Type B pancreatic cell (in vitro differentiated cells): ENCODE measurements at regions not wholly inside any gene's neighbourhood (a gene's known extent, or its start where the extent isn't known, plus 50 kb on each side); places are given as distances from the start of the nearest gene placed in this dataset.

ENCODE experiments used
- DNase-seq: peaks from one replicate; pipeline ENCODE4 v3.0.0; 2021; ENCODE audit warnings: mixed read lengths; ENCODE audit not compliant: unreplicated experiment; ENCODE audit errors: extremely low spot score
- H3K27ac Mint-ChIP-seq: 2 replicates; pipeline ENCODE4 v1.8.0; 2021; ENCODE audit warnings: mild to moderate bottlenecking, mixed read lengths
- H3K27me3 Mint-ChIP-seq: 2 replicates; pipeline ENCODE4 v1.8.0; 2021; ENCODE audit warnings: mixed read lengths
- H3K36me3 Mint-ChIP-seq: 2 replicates; pipeline ENCODE4 v1.8.0; 2021; ENCODE audit warnings: mixed read lengths
- H3K4me1 Mint-ChIP-seq: one replicate; pipeline ENCODE4 v1.8.0; 2021; ENCODE audit warnings: mixed read lengths; ENCODE audit not compliant: unreplicated experiment
- H3K4me3 Mint-ChIP-seq: 2 replicates; pipeline ENCODE4 v1.8.0; 2021; ENCODE audit warnings: mild to moderate bottlenecking, mixed read lengths
- H3K9me3 Mint-ChIP-seq: 2 replicates; pipeline ENCODE4 v1.8.0; 2021; ENCODE audit warnings: mixed read lengths
- TF ChIP-seq, protein P1 (sequence below): fragments of 200-600 bp; sonication (generic); conservative IDR thresholded peaks from 2 replicates; pipeline ENCODE4 v1.5.0; 2021; ENCODE audit warnings: antibody characterized with exemption, mild to moderate bottlenecking

DNA sequence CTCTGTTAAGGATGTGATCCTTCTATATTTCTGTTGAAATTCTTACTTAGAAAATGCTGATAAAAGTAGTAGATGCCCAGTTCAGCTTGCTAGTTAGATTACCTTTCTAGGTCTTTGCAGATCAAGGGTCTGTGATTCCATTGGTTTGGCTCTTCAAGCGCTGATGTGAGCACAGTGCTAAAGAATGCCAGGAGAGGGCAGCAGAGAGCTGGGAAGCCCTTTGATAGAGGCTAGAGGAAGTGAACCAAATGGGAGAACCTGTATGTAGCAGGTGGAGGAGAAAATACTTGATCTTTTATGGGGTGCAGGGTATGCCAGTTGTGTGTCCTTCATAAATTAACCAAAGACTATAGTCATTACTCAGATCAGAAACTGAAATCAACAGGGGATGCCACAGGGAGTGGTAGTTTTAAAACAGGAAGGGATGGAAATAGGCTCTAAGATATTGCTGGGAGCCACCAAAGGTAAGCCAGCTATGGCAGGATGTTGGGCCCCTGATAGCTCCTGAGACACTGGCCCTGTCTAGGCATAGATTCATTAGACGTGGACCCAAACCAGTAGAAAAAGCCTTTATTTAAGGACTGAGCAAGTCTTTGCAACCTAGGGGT lies 677.4 kb downstream of the SQOR start:
- Mint-ChIP-seq H3K27me3 (peaks cover 10% of the 10 kb centered on the region), H3K27ac (no peak overlapping the region), H3K36me3 (no peaks in the 10 kb centered on the region), H3K4me1 (no peaks in the 10 kb centered on the region), H3K4me3 (no peak overlapping the region), H3K9me3 (no peaks in the 10 kb centered on the region)
- TF ChIP-seq, protein P1, sequence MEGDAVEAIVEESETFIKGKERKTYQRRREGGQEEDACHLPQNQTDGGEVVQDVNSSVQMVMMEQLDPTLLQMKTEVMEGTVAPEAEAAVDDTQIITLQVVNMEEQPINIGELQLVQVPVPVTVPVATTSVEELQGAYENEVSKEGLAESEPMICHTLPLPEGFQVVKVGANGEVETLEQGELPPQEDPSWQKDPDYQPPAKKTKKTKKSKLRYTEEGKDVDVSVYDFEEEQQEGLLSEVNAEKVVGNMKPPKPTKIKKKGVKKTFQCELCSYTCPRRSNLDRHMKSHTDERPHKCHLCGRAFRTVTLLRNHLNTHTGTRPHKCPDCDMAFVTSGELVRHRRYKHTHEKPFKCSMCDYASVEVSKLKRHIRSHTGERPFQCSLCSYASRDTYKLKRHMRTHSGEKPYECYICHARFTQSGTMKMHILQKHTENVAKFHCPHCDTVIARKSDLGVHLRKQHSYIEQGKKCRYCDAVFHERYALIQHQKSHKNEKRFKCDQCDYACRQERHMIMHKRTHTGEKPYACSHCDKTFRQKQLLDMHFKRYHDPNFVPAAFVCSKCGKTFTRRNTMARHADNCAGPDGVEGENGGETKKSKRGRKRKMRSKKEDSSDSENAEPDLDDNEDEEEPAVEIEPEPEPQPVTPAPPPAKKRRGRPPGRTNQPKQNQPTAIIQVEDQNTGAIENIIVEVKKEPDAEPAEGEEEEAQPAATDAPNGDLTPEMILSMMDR = peak; percentile 96
- DNase-seq = peak; percentile 81

DNA sequence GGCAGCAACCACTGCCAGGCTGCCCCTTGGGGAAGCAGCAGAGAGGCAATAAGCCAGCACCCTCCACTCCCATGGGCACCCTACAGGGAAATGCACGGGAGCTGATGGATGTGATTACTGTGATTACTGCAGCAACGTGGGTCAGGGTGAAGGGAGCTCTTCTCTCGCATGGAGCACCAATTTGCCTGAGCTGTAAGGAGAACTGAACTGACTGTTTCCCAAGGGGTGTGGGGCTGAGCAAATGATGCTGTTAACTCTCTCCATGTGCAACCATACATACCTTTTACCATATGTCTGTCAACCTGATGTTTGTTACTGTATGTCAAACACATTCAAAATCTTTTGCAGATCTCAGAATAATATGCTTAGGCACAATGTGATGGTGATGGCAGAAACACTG lies 680.6 kb downstream of the SQOR start:
- Mint-ChIP-seq H3K4me3 (no peak overlapping the region), H3K9me3 (no peaks in the 10 kb centered on the region), H3K4me1 (no peaks in the 10 kb centered on the region), H3K36me3 (no peaks in the 10 kb centered on the region), H3K27me3 (no peaks in the 10 kb centered on the region), H3K27ac (no peak overlapping the region)
- TF ChIP-seq, protein P1 = no peak
- no peak for DNase-seq

DNA sequence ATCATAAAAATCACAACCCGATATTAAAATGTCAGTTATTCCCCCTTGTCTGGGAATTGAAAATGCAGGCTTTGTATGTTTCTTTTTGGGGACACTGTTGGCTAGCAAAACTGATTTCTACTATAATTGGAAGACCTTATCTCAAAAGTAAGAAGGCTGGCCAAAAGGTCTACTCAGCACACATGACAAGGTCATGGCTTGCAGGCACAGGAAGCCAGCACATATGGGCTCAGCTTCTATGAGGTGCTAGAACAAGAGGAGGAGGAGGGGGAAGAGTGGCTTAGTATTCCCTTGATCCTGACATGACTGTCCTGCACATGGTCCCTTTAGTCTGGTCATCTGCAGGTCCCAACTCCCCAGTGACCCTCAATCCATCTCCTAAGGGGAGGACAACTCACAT lies 681.2 kb downstream of the SQOR start:
- Mint-ChIP-seq H3K9me3 (no peaks in the 10 kb centered on the region), H3K27me3 (peaks cover 3% of the 10 kb centered on the region), H3K4me1 (no peaks in the 10 kb centered on the region), H3K27ac (no peak overlapping the region), H3K4me3 (no peak overlapping the region), H3K36me3 (no peaks in the 10 kb centered on the region)
- no peak for DNase-seq
- TF ChIP-seq, protein P1 = no peak

DNA sequence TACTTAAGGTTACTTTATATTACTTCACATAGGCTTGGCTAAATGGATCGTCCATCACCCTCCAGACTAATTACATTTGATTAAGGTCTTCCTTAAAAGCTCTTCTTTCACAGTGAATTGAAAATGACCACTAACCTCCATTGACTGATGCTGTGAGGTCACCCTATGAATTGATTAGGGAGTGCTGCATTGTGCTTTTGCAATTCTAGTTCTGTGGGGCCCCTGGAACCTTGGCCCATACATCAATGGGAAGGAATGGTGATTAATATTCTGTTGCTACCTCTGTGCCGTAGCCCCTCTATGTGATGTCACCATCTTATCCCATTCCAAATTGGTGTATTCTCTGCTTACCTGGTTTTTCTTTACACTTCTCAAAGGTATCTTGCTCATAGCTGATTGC lies 682.2 kb downstream of the SQOR start:
- Mint-ChIP-seq H3K27ac (no peak overlapping the region), H3K27me3 (peaks cover 3% of the 10 kb centered on the region), H3K4me1 (no peaks in the 10 kb centered on the region), H3K4me3 (no peak overlapping the region), H3K9me3 (no peaks in the 10 kb centered on the region), H3K36me3 (no peaks in the 10 kb centered on the region)
- TF ChIP-seq, protein P1 = no peak
- DNase-seq = no peak

GRCh38 chr15:46322753-46323152 lies 687.9 kb downstream of the SQOR start:
- DNase-seq = no peak
- Mint-ChIP-seq H3K4me1 (no peaks in the 10 kb centered on the region), H3K27ac (no peak overlapping the region), H3K4me3 (no peak overlapping the region), H3K36me3 (no peaks in the 10 kb centered on the region), H3K9me3 (no peaks in the 10 kb centered on the region), H3K27me3 (peaks cover 3% of the 10 kb centered on the region)
- TF ChIP-seq, protein P1 = no peak

- Mint-ChIP-seq H3K4me3 (no peak overlapping the region), H3K27me3 (no peaks in the 10 kb centered on the region), H3K9me3 (no peaks in the 10 kb centered on the region), H3K4me1 (no peaks in the 10 kb centered on the region), H3K27ac (no peak overlapping the region), H3K36me3 (no peaks in the 10 kb centered on the region)
- DNase-seq = no peak
- TF ChIP-seq, protein P1 = no peak
These were observed 691.3 kb downstream of the SQOR start for GRCh38 chr15:46326173-46326572.
